GM12891 (cell line): ENCODE measurements at regions not wholly inside any gene's neighbourhood (a gene's known extent, or its start where the extent isn't known, plus 50 kb on each side); places are given as distances from the start of the nearest gene placed in this dataset.

Experiments used
- POLR2A ChIP-seq: IDR thresholded peaks from 2 replicates; pipeline ENCODE4 v1.6.1; 2011; ENCODE audit warnings: low read depth, low read length, control low read depth
- POLR2AphosphoS5 ChIP-seq: IDR thresholded peaks from 2 replicates; pipeline ENCODE4 v1.6.1; 2011; ENCODE audit warnings: low read depth, low read length, control low read depth
- POU2F2 ChIP-seq: IDR thresholded peaks from 2 replicates; pipeline ENCODE4 v1.6.1; 2011; ENCODE audit warnings: low read depth, mild to moderate bottlenecking, control low read depth, low read length, moderate library complexity
- TAF1 ChIP-seq: IDR thresholded peaks from 2 replicates; pipeline ENCODE4 v1.6.1; 2011; ENCODE audit warnings: low read depth, low read length, control low read depth

DNA sequence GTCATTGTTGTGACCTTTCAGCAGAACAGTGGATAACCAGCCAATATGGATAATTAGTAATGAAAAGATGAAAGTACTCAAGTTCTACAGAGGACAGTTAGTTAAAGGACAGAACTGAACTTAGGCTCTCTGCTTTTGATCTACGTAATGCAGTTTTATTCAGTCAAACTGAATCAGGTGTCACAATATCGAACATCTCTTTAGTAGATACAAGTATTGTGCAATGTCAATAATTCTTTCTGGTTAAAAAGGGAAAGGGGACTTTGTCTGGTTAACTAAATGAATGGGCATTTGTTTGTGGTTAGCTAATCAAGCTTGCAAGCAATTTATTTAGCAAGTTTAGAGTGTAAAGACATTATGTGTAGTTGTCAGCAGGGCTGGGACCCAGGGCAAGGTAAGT lies 562.2 kb upstream of the PTBP2 start:
- no peak for TF ChIP-seq POLR2A
- TF ChIP-seq POLR2AphosphoS5 = no peak
- no peak for TF ChIP-seq TAF1
- TF ChIP-seq POU2F2 = no peak
